AG10803 (cell line): ENCODE measurements at regions not wholly inside any gene's neighbourhood (a gene's known extent, or its start where the extent isn't known, plus 50 kb on each side); places are given as distances from the start of the nearest gene placed in this dataset.

ENCODE experiments used
- DNase-seq: peaks from one replicate; pipeline ENCODE4 v3.0.0; 2010; ENCODE audit warnings: low read depth
- H3K4me3 ChIP-seq: 2 replicates; pipeline ENCODE4 v1.5.1; 2011; ENCODE audit warnings: mild to moderate bottlenecking, low read length, control low read depth
- CTCF ChIP-seq: conservative IDR thresholded peaks from 2 replicates; pipeline ENCODE4 v1.5.1; 2011; ENCODE audit warnings: mild to moderate bottlenecking, low read length, control low read depth, inconsistent platforms

GRCh38 chr2:211174021-211174420 is 617.6 kb downstream of the CPS1 start:
- no peak for TF ChIP-seq CTCF
- no peak overlapping the region for H3K4me3 ChIP-seq
- DNase-seq: no peak

- TF ChIP-seq CTCF: no peak
- H3K4me3 ChIP-seq: no peak overlapping the region
- no peak for DNase-seq
Observed at GRCh38 chr2:211174631-211175030, 618.2 kb downstream of the CPS1 start.

GRCh38 chr2:211175956-211176355 is 619.6 kb downstream of the CPS1 start:
- H3K4me3 ChIP-seq: no peak overlapping the region
- no peak for DNase-seq
- TF ChIP-seq CTCF: no peak

GRCh38 chr2:211176514-211177141 is 620.2 kb downstream of the CPS1 start:
- no peak for DNase-seq
- no peak for TF ChIP-seq CTCF
- H3K4me3 ChIP-seq: no peak overlapping the region

- no peak for DNase-seq
- TF ChIP-seq CTCF: no peak
Observed at GRCh38 chr2:211181626-211182025, 625.2 kb downstream of the CPS1 start.

GRCh38 chr2:211187602-211188001 is 631.2 kb downstream of the CPS1 start:
- H3K4me3 ChIP-seq: no peak overlapping the region
- no peak for DNase-seq
- TF ChIP-seq CTCF: no peak

More at GRCh38 chr2:211181626-211182025, 625.2 kb downstream of the CPS1 start:
- no peak overlapping the region for H3K4me3 ChIP-seq

DNA sequence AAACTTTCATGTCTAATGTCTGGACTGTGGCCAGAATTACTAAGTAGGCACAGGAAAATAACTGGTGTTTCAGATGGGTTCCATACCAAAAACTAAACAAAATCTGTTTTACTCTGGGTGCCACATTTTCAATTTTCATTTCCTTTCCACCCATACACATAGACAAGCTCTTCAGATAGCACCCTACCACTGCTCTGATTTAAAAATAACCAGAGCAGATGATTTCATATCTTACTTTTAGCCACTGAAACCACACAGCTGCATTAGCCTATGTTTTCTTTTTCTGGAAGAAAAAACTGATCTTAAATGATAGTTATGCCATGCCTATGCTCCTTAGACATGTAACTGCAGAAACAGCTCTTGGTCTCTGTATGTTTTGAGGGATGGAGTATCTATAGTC is 647.6 kb downstream of the CPS1 start:
- no peak for TF ChIP-seq CTCF
- no peak for DNase-seq
- H3K4me3 ChIP-seq: no peak overlapping the region
